Heart left ventricle (tissue), 16 donors: ENCODE measurements at regions not wholly inside any gene's neighbourhood (a gene's known extent, or its start where the extent isn't known, plus 50 kb on each side); places are given as distances from the start of the nearest gene placed in this dataset.
"Not testable (repeated sequence)": the region's sequence is repeated elsewhere in the genome, so short reads cannot be mapped to it uniquely, and the experiment has no call there.

Experiments used
- ATAC-seq, 4 donors: fragments of 200-7000 bp; cut with Tn5 transposase; one replicate each; pipeline ENCODE4 v1.9.1; 2020 to 2022; ENCODE audit warnings: moderate library complexity in 4 of 4, mild to moderate bottlenecking in 3 of 4, moderate number of reproducible peaks in 1 of 4
- DNase-seq, 5 donors: peaks; one replicate each; pipeline ENCODE4 v3.0.0-alpha.2; 2020
- H3K27ac ChIP-seq, 12 donors: fragments of 200-600 bp; sonication (generic) in 4 of 12; one replicate each; pipeline versions ENCODE4 v1.5.0 to v1.8.0; 2016 to 2022; ENCODE audit warnings: mild to moderate bottlenecking in 2 of 12
- H3K27me3 ChIP-seq, 9 donors: fragments of 200-600 bp; sonication (generic) in 2 of 9; one replicate each; pipeline versions ENCODE4 v1.5.1 to v1.8.0; 2016 to 2022; ENCODE audit warnings: mild to moderate bottlenecking in 3 of 9
- H3K36me3 ChIP-seq, 9 donors: fragments of 200-600 bp; sonication (generic) in 2 of 9; one replicate each; pipeline versions ENCODE4 v1.5.0 to v1.8.0; 2018 to 2022; ENCODE audit warnings: mild to moderate bottlenecking in 2 of 9
- H3K4me1 ChIP-seq, 12 donors: fragments of 200-600 bp; sonication (generic) in 4 of 12; one replicate each; pipeline versions ENCODE4 v1.5.0 to v1.8.0; 2016 to 2022; ENCODE audit warnings: mild to moderate bottlenecking in 3 of 12
- H3K4me3 ChIP-seq, 12 donors: fragments of 200-600 bp; sonication (generic) in 4 of 12; one replicate each; pipeline versions ENCODE4 v1.5.0 to v1.8.0; 2017 to 2022; ENCODE audit warnings: mild to moderate bottlenecking in 9 of 12, moderate library complexity in 4 of 12
- H3K9me3 ChIP-seq, 12 donors: fragments of 200-600 bp; sonication (generic) in 4 of 12; one replicate each; pipeline versions ENCODE4 v1.5.0 to v1.8.0; 2016 to 2022; ENCODE audit warnings: mild to moderate bottlenecking in 1 of 12
- CTCF ChIP-seq, 12 donors: fragments of 200-600 bp; sonication (generic) in 4 of 12; IDR thresholded peaks; one replicate each; pipeline versions ENCODE4 v1.5.0 to v1.8.0; 2018 to 2022; ENCODE audit warnings: antibody characterized with exemption in 12 of 12, mild to moderate bottlenecking in 5 of 12
- POLR2A ChIP-seq, 2 donors: fragments of 450-650 bp; IDR thresholded peaks; one replicate each; pipeline ENCODE4 v1.6.1; 2017; ENCODE audit warnings: antibody characterized with exemption in 2 of 2, mild to moderate bottlenecking in 2 of 2, moderate library complexity in 2 of 2
- WGBS, 4 donors: extraction: QIAGEN DNeasy Blood & Tissue Kit in 2 of 4; methylation state at CpG; one replicate each; pipeline versions ENCODE4 v1.1.5 to v1.1.7; 2013 to 2018; 5-methylcytosine and 5-hydroxymethylcytosine counted together
- intact Hi-C, 10 donors: fragments of 100-400 bp; cut with DNase I; formaldehyde crosslinking; loops; one replicate each; pipeline versions ENCODE4 v1.11.1 to v1.14.2; 2022
- donor health status: ischemic (EF 13 %, LVEDD 7.1; RV severe dilation, severe dysfunction).
- donor health status: healthy with polysubstance abuse.
- donor health status: DM: no; HTN: yes; CAD: no.
- donor health status: DM: no; HTN: no; CAD: no.
- donor health status: ischemic (EF 25% LVEDD 6.9; RV normal size, moderate dysfunction).
- donor health status: ischemic (EF 25% LVEDD 5.7; RV mildly dilated, moderate dysfunction).
- donor health status: healthy.
- donor health status: DM: yes; HTN: yes; CAD: no.
- donor health status: ischemic (EF 35%, LVEDD 5.7; RV mildly dilated, moderate dysfunction).
- donor health status: nonischemic (EF 11% LVEDD 7.7; RV severe dilation, severe dysfunction).
- donor health status: DM: yes; HTN: yes; CAD: no.
- donor health status: PGD.
- donor health status: ischemic (EF 29% LVEDD 5.4; RV normal size, mild dysfunction).
- donor health status: nonischemic (EF 23%, LVEDD 6.1; RV moderate dilation, normal function).

DNA sequence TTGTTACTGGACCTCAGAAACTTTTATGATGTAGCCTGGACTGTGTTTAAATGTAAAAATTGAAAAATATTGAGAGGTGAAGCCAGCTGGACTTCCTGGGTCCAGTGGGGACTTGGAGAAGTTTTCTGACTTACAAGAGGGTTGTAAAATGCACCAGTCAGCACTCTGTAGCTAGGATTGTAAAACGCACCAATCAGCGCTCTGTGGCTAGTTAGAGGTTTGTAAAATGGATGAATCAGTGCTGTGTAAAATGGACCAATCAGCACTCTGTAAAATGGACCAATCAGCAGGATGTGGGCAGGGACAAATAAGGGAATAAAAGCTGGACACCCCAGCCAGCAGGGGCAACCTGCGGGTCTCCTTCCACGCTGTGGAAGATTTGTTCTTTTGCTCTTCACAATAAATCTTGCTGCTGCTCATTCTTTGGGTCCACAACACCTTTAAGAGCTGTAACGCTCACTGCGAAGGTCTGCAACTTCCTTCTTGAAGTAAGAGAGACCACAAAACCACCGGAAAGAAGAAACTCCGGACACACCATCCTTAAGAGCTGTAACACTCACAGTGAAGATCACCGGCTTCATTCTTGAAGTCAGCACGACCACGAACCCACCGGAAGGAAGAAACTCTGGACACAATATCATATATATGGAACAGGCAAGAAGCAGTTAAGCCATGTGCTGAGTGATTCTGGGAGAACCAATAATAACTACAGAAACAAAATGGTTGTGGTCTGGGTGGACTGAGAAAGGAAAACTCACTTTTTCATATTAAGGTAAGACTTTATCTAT lies 201.3 kb downstream of the GABRG2 start:
- Histone ChIP-seq H3K4me3 (no peak overlapping the region), H3K36me3 (no peaks in the 10 kb centered on the region), H3K9me3 (peaks cover 0 to 2% (median 0%) of the 10 kb centered on the region in 12 donors), H3K4me1 (no peaks in the 10 kb centered on the region), H3K27me3 (no peaks in the 10 kb centered on the region), H3K27ac (no peak overlapping the region)
- DNase-seq (no peak), ATAC-seq (no peak)
- TF ChIP-seq CTCF (IDR thresholded peaks at IDR 0.05) (no peak), POLR2A (IDR thresholded peaks at IDR 0.05) (no peak)
- WGBS, 4 donors: 80 to 90% (median 86%) methylated on average over 12 of the region's 12 CpGs
- intact Hi-C loops: no loop called here

GRCh38 chr5:162272417-162272816 lies 204.8 kb downstream of the GABRG2 start:
- Histone ChIP-seq H3K27ac (no peak overlapping the region), H3K4me3 (no peak overlapping the region), H3K4me1 (no peaks in the 10 kb centered on the region), H3K27me3 (no peaks in the 10 kb centered on the region), H3K9me3 (peaks cover 0 to 2% (median 0%) of the 10 kb centered on the region in 12 donors), H3K36me3 (no peaks in the 10 kb centered on the region)
- 76 to 92% (median 84%) methylated on average over 1 of the region's 1 CpG for WGBS, 4 donors
- TF ChIP-seq CTCF (IDR thresholded peaks at IDR 0.05) (no peak), POLR2A (IDR thresholded peaks at IDR 0.05) (no peak)
- no peak for ATAC-seq
- intact Hi-C loops: no loop called here
- DNase-seq: no peak

DNA sequence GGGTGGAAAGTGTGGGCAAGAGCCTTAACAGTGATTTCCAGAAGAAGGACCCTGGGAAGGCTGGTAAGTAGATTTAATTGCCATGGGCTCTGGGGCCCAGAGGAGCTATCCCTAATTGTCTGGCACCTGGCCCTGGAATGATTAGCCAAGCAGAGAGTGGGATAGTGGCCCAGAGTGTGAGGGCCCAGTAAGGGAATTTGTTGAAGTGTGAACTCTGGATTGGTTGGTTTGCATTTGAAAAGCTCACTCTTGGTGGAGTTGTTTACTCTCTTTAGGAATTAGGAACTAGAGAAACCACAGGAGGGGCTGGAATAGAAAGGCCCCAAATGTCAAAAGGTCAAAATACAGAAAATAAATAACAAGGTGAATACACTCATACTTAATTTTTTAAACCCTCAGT lies 207.1 kb downstream of the GABRG2 start:
- Histone ChIP-seq H3K4me3 (no peak overlapping the region), H3K27me3 (no peaks in the 10 kb centered on the region), H3K27ac (no peak overlapping the region), H3K9me3 (peaks cover 0 to 2% (median 0%) of the 10 kb centered on the region in 12 donors), H3K4me1 (no peaks in the 10 kb centered on the region), H3K36me3 (no peaks in the 10 kb centered on the region)
- TF ChIP-seq POLR2A (IDR thresholded peaks at IDR 0.05) (no peak), CTCF (IDR thresholded peaks at IDR 0.05) (no peak)
- ATAC-seq: no peak
- intact Hi-C loops: no loop called here
- no peak for DNase-seq

DNA sequence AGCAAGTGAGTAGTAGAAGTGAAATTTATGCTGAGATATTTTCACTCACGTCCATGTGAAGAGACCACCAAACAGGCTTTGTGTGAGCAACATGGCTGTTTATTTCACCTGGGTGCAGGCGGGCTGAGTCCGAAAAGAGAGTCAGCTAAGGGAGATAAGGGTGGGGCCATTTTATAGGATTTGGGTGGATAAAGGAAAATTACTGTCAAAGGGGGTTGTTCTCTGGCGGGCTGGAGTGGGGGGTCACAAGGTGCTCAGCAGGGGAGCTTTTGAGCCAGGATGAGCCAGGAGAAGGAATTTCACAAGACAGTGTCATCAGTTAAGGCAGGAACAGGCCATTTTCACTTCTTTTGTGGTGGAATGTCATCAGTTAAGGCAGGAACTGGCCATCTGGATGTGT lies 207.8 kb downstream of the GABRG2 start:
- H3K36me3 ChIP-seq, H3K4me1 ChIP-seq, H3K4me3 ChIP-seq, ATAC-seq, DNase-seq, H3K27ac ChIP-seq, H3K9me3 ChIP-seq, intact Hi-C loops, H3K27me3 ChIP-seq: not testable (repeated sequence)
- 57 to 73% (median 72%) methylated on average over 4 of the region's 4 CpGs for WGBS, 4 donors

DNA sequence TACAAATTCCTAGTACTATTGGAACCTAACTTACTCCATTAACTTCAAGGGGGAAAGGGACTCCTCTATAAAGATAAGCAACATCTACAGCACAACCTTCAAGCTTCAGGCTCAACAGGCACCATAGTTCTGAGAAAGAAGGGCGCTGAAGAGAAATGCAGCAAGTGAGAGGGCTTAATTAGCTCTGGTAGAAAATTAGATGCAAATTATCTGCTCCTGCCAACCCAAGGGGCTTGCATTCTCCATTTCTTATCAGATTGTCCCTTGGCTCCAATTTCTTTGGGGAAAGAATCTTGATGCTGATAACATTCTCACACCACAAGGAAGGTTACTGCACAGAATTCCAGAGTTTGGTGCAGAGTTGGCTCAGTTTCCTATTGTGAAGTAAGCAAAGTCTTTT lies 214.6 kb downstream of the GABRG2 start:
- Histone ChIP-seq H3K4me1 (no peaks in the 10 kb centered on the region), H3K4me3 (no peak overlapping the region), H3K9me3 (no peaks in the 10 kb centered on the region), H3K27me3 (no peaks in the 10 kb centered on the region), H3K36me3 (no peaks in the 10 kb centered on the region), H3K27ac (no peak overlapping the region)
- 47 to 60% (median 53%) methylated on average over 1 of the region's 1 CpG for WGBS, 4 donors
- intact Hi-C loops: no loop called here
- DNase-seq (no peak), ATAC-seq (no peak)
- TF ChIP-seq POLR2A (IDR thresholded peaks at IDR 0.05) (no peak), CTCF (IDR thresholded peaks at IDR 0.05) (no peak)
